Activated T-helper 1 cell treated with Interleukin-2 at 50 U/mL for 16 hours (primary cell): ENCODE measurements at regions not wholly inside any gene's neighbourhood (a gene's known extent, or its start where the extent isn't known, plus 50 kb on each side); places are given as distances from the start of the nearest gene placed in this dataset.
"Not testable (repeated sequence)": the region's sequence is repeated elsewhere in the genome, so short reads cannot be mapped to it uniquely, and the experiment has no call there.

Source experiments
- DNase-seq: peaks from one replicate; pipeline ENCODE4 v3.0.0-alpha.2; 2020; ENCODE audit warnings: low read depth

DNA sequence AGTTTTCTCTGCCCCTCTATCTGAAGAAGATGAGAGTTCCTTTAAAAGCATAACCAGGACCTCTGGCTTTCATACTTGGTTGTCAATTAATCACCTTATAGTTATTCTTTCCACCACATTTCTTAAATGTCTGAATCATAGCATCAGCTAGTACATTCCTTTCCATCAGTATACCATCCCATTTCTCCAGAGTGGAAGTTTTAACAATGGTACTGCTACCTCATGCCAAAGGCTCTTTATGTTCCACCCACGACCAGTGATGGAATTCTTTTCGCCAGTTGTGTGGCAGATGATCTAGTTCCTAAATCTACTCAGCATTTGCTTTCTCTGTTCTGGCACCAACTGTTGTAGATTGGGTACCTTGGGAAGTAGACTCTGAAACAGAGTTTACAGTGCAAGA, 379.8 kb downstream of the ZNF674 start:
- no peak for DNase-seq

GRCh38 chrX:46152756-46153155, 392.5 kb downstream of the ZNF674 start:
- no peak for DNase-seq

DNA sequence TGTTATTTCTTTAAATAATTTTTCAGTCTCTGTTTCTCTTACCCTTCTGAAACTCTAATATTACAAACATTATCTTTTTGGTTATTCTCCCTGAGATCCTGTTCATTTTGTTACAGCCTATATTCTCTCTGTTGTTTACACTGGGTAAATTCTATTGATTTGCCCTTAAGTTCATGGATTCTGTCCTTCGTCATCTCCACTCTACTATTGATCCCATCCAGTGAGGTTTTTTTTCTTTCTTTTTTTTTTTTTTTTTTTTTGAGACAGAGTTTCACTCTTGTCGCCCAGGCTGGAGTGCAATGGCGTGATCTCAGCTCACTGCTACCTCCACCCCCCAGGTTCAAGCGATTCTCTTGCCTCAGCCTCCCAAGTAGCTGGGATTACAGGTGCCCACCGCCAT, 393.9 kb downstream of the ZNF674 start:
- not testable (repeated sequence) for DNase-seq

DNA sequence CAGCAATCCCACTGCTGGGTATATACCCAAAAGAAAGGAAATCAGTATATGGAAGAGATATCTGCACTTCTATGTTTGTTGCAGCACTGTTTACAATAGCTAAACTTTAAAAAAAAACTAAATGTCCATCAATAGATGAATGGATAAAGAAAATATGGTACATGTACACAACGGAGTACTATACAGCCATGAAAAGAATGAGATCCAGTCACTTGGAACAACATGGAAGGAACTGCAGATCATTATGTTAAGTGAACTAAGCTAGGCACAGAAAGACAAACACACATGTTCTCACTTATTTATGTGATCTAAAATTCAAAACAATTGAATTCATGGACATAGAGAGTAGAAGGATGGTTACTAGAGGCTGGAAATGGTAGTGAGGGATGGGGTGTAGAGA, 400.7 kb downstream of the ZNF674 start:
- DNase-seq, result no peak

- DNase-seq, result no peak
Measured at GRCh38 chrX:46140272-46140671, 404.9 kb downstream of the ZNF674 start.

- no peak for DNase-seq
Measured at GRCh38 chrX:46130247-46130646, 415.0 kb downstream of the ZNF674 start.

DNA sequence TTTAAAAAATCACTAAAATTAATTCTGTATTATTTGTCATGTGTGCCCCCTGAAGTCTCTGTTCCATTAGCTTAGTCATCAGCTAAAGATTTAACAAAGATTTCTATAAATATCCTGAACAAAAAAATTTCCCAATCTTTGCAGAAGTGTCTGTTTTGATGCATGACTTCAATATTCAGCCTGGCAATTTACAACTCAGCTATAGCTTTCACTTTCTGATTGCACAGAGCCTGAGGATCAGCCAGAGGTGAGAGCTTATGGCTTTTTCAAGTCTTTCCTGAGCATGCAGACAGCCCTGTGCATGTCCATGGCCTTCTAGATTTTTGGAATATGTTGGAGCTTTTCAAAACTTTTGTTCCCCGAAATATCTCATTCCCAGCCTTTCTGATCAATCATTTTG, 420.1 kb downstream of the ZNF674 start:
- no peak for DNase-seq

DNA sequence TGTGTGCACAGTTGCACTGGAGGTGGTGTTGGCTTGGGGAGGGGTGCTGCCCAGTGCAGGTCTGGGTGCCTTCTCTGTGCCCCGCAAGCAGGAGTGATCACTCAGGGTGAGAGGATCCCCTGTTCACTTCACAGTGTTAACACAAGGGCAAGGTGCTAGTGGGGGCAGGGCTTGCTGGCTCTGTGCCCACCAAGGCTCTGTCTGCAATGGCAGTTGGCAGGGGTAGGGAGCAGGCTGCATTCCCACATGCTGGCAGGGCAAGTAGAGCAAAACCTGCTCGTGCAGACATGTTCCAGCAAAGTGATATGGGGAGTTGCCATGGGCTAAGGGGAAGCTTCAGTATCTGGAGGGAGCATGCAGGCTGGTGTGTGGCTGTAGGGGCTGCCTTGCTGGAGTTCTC, 428.0 kb downstream of the ZNF674 start:
- no peak for DNase-seq

DNA sequence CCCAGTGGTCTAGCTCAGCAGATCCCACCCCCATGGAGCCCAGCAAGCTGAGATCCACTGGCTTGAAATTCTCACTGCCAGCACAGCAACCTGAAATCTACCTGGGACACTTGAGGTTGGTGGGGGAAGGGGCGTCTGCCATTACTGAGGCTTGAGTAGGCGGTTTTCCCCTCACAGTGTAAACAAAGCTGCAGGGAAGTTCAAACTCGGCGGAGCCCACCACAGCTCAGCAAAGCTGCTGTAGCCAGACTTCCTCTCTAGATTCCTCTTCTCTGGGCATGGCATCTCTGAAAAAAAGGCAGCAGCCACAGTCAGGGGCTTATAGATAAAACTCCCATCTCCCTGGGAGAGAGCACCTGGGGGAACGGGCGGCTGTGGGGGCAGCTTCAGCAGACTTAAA, 457.9 kb downstream of the ZNF674 start:
- DNase-seq, result not testable (repeated sequence)

- DNase-seq, result not testable (repeated sequence)
Measured at GRCh38 chrX:46080121-46080520, 465.1 kb downstream of the ZNF674 start.

DNA sequence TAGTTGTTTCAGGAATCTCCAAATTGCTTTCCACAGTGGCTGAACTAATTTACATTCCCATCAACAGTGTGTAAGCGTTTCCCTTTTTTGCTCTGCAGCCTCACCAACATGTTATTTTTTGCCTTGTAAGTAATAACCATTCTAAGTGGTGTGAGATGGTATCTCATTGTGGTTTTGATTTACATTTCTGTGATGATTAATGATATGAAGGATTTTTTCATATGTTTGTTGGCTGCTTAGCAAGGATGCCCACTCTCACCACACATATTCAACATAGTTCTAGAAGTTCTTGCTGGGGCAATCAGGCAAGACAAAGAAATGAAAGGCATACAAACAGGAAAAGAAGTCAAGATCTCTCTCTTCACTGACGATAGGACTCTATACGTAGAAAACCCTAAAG, 472.4 kb downstream of the ZNF674 start:
- no peak for DNase-seq

DNA sequence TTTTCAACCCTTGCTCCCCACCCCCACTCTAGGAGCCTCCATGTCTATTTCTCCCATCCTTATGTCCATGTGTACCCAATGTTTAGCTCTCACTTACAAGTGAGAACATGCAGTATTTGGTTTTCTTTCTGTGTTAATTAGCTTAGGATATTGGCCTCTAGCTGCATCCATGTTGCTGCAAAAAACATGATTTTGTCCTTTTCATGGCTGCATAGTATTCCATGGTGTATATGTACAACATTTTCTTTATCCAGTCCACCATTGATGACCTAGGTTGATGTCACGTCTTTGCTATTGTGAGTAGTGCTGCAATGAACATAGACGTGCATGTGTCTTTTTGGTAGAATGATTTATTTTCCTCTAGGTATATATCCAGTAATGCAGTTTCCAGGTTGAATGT, 472.8 kb downstream of the ZNF674 start:
- DNase-seq, result no peak

DNA sequence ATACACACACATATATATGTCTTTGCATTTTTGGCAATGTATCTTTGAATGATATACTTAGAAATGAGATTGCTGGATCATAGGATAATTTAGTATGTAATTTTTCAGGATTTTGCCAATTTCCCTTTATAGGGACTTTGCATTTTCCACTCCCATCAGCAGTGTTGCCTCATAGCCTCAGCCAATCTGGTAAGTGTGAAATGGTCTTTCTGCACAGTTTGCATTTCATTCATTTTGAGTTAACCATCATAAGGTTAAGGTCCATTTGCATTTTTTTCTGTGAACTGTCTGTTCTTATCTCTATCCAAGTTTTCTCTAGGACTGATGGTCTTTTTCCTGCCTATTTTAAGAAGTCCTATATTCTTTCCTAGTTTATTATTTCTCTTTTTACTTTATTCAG, 474.8 kb downstream of the ZNF674 start:
- no peak for DNase-seq

DNA sequence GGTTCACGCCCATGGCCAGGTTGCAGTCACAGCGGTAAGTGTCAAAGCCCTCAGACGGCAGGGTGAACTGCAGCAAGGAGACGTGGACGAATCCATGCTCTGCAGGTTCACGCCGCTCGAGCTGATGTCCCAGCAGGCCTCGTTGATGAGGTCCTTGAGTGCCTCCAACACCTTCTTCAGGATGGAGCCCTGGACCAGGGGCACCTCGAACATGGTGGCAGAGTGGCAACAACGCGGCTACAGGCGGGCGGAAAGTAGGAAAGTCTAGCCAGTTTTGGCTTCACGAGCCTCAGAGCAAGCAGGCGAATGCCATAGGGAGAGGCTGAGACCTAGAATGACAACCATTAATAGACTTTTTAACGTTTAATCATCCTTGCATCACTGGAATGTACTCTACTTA, 485.9 kb downstream of the ZNF674 start:
- no peak for DNase-seq

- DNase-seq, result no peak
Measured at GRCh38 chrX:46044486-46044885, 500.7 kb downstream of the ZNF674 start.

GRCh38 chrX:46040001-46040400, 505.2 kb downstream of the ZNF674 start:
- DNase-seq, result no peak

- no peak for DNase-seq
Measured at GRCh38 chrX:46039526-46039925, 505.7 kb downstream of the ZNF674 start.

DNA sequence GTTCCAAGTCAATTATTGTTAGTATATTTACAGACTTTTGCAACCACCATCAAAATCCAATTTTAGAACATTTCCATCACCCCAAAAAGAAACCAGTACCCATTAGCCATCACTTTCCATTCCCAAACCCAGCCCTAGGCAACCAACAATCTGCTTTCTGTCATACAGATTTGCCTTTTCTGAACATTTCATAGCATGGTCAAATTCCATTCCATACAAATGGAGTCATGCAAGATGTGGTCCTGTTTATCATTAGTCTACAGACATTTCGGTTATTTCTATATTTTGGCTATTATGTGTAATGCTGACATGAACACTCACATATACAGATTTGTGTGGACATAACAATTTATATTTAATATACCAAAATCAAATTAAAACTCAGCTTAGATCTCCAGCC, 508.7 kb downstream of the ZNF674 start:
- no peak for DNase-seq

DNA sequence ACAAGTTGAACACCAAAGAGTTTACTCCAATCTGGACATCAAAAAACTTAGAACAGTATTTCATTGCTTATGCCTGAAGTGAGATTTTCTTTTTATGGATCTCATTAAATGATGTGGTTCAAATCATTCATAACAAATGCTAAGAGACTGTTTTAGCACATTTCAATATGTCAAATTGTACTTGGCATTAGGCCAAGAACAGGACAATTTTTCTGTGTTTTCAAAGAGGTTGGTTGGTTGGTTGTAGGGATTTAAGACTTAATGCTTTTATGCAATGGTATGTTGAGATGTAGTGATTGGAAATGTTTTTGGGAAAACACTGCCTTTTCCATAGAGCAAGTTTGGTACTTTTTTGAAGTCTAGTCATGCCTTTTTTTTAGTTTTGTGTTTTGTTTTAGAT, 510.4 kb downstream of the ZNF674 start:
- DNase-seq, result no peak

- DNase-seq, result no peak
Measured at GRCh38 chrX:46029777-46030176, 515.4 kb downstream of the ZNF674 start.

- no peak for DNase-seq
Measured at GRCh38 chrX:46016296-46016695, 528.9 kb downstream of the ZNF674 start.

DNA sequence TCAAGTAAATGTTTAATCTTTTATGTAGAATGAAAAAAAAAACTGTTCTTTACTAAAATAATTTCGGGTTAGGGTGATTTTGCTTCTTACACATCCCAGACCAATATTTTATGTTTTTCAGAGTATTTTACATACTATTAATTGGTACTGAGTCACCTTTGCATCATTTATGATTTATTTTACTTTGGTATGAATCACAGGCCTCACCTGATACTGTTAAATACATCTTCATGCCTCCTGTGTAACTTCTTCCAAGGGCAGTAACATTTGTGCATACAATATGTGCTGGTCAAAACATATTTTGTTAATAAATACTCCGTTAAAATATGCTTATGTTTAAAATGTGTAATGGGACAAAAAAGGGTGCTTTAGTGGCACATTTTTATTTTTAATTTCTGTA, 529.6 kb downstream of the ZNF674 start:
- no peak for DNase-seq

DNA sequence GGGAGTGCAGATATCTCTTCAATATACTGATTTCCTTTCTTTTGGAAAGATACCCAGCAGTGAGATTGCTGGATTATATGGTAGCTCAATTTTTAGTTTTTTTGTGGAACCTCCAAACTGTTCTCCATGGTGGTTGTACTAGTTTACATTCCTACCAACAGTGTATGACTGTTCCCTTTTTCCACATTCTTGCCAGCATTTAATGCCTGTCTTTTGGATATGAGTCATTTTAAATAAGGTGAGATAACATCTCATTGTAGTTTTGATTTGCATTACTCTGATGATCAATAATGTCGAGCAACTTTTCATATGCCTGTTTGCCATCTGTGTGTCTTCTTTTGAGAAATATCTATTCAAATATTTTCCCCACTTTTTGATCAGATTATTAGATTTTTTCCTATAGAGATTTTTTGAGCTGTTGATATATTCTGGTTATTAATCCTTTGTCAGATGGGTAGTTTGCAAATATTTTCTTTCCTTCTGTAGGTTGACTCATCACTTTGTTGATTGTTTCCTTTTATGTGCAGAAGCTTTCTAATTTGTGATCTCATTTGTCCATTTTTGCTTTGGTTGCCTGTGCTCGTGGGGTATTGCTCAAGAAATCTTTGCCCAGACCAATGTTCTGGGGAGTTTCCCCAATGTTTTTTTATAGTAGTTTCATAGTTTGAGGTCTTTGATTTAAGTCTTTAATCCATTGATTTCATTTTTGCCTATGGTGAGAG, 552.7 kb downstream of the ZNF674 start:
- no peak for DNase-seq

- no peak for DNase-seq
Measured at GRCh38 chrX:45986971-45987370, 558.2 kb downstream of the ZNF674 start.

GRCh38 chrX:45986081-45986480, 559.1 kb downstream of the ZNF674 start:
- DNase-seq, result no peak
